DMS79 (cell line): ENCODE measurements at regions not wholly inside any gene's neighbourhood (a gene's known extent, or its start where the extent isn't known, plus 50 kb on each side); places are given as distances from the start of the nearest gene placed in this dataset.

Source experiments
- DNase-seq: peaks from one replicate; lab custom pipeline; 2025; lab: John Stamatoyannopoulos, UW

DNA sequence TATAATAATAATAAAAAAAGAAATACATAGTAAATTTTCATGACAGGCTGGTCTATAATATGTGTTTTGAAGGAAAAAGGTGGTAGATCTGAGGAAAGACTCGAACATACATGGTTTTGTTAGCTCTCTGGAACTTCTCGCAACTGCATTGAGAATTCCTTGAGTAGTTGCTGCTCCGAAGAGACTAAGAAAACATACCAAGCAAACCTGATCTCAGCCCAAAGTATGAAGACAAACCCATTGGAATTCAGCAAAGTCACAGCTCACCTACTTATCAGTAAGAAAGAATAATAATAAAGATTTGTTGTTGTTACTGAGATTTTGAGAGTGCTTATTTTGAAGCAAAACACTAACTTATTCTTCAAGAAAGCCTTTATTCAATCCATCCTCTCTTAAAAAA, 1107.1 kb upstream of the EYS start:
- no peak for DNase-seq

DNA sequence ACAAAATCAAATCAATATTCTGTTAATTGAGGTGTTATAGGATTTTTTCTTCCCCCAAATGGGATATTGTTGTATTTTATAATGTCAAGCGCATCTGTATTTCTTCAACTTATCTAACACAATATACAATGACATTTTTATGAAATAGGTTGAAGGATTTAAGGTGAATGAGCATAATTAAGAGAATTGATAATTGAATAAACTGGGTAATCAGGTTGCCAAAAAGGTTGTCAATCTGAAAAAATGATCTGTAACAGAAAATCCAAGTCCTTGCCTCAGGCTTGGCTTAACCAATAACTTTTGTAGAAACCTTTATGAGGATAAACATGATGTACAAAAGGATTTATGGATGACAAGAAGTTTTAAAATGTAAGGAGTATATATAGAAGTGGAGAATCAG, 1101.7 kb upstream of the EYS start:
- no peak for DNase-seq

DNA sequence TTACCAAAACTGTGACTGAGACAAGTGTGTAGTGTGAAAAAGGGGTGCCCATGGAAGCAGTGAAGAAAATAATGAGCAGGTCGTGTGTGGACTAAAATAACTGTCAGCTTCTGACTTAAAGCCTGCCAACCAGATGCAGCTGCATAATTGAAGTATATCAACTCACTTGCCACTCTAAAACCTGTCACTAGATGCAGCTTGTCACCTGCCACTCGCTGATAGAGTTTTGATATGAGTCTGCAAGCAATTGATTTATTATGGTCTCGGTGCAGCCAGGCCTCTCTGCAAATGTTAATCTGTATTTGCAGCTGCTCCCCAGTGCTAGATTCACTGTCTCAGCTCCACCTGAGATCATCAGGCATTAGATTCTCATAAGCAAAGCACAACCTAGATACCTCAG, 1090.0 kb upstream of the EYS start:
- no peak for DNase-seq

DNA sequence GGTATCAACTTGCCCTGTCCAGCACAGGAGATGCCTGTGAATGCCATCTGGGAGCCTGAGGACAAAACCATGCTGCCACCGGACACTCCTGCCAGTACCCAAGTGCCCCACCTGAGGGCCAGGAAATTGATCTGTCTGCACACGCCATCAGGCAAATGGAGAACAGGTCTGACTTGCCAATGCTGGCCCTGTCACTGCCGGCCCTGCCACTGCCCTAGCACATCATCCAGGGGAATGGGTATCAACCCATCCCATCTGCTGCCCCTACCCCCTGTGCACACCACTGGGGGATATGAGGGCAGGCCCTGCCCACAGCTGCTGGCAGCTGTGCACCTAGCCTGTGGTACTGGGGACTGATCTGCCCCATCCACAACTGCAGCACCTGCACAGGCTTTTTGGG, 1081.6 kb upstream of the EYS start:
- DNase-seq, result no peak

DNA sequence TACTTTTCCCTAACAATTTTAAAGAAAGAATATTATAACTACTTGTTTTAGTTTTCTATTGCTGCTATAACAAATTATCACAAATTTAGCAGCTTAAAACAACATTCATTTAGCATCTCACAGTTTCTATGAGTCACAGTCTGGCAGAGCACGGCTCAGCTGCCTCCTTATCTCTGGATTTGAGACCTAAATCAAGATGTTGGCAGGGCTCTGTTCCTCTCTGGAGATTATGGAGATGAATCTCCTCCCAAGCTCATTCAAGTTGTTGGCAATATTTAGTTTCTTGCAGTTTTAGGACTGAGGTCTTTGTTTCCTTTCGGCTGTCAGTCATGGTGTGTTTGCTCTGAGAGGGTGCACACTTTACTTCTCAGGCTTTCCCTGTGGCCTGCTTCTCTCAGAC, 1065.8 kb upstream of the EYS start:
- DNase-seq, result no peak

DNA sequence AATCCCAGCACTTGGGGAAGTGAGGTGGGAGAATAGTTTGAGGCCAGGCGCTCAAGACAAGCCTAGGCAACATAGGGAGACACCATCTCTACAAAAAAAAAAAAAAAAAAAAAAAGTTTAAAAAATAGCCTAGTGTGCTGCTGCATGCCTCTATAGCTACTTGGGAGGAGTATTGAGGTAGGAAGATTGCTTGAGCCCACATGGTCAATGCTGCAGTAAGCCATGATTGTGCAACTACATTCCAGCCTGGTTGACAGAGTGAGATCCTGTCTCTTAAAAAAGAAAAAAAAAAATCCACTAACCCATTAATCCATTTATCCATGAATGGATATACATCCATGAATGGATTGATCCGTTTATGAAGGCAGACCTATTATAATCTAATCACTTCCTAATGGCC, 1064.6 kb upstream of the EYS start:
- no peak for DNase-seq

DNA sequence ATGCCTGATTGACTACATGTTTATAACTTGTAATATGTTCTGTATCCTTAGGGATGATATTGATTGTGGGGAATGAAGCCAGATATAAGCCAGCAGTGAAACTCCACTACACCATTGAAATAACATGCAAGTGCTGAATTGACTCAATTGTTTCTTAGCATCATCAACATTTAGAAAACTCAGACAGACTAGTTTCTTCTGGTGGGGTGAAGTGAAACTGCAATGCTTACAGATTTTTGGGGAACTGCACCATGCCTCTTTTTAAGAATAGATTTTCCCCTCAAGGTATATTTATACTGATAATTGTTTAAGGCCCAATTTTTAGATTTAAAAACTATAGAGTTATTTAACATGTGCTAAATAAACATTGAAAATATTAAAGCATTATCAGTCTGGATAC, 1044.6 kb upstream of the EYS start:
- no peak for DNase-seq

DNA sequence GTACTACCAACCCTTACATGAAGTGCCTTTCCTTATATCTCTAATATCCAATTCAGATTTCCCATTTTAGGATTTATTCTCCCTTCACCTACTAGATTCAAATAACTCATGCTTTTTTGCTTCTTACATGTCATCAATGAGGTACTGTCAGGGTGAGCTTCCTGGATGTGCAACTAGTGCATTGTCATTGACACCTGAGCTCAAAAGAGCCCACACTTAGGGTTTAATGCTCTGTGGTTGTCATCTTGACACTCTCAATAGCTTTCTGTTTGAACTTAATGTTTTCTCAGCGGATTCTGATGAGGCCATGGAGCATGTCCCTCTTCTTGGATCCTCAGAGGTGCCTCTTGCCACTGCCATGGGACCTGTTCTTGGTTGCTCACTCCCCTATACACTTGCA, 1033.3 kb upstream of the EYS start:
- no peak for DNase-seq

DNA sequence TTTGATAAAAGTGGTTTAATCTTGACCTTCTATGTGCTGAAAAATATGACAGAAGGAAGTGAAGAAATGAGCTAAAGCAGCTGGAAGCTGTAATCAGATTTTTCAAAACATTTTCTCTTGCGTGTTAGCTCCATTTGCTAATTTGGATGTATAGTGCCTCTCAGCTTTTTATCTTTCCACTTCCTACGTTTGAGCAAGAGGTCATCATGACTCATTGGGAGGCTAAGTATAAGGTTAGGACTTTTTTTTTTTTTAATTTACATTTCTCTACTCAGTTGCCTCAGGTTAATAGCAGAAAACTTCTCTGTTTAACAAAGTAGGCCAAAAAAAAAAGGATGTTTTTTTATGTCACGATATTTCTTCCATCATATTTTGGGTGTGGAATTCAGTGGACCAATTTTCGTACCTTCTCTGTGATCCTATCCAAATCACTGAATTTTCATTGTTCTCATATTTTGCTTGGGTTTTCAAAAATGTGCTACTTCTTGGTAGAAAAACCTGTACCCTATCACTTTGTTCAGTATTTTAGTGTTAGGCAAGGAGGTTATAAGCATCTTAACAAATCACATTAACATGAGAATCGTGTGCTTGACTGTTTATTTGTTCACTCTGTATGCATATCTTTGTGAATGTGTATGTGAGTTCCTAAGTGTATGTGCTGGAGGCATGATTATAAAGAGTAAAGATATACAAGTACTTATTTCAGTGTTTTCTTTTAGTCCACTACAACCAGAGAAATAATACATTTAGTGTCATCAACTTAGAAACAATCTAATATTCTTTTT, 1028.3 kb upstream of the EYS start:
- DNase-seq, result no peak

DNA sequence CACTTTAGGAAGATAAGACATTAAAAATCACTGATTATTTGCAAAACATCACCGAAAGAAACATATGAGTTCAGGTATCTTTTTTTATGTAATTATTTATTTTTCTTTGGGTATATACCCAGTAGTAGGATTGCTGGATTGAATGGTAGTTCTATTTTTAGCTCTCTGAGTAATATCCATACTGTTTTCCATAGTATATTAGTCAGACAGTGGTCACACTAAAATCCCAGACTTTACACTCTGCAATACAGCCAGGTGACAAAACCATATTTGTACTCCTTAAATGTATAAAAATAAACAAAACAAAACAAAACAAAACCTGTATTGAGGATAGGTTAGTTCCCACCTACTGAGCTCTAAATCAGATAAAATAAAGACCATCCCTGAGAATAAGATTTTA, 1024.3 kb upstream of the EYS start:
- DNase-seq, result no peak

DNA sequence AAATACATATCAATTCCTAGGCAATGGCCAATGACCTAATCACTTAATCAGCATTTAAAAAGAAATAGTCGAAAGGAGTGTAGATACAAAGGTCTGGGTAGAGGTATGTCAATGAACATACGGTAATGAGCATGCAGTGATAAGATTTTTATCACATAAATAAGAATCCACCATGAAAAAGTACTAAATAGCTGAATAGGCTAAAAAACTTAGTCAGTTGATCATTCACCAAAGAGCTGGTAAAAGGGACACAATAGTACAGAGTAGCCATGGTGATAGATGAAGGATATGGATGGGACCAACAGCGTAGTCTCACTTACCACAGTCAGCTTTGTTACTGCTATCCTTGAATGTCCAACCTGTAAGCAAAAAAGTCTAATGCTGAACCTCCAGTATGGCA, 1018.6 kb upstream of the EYS start:
- DNase-seq, result no peak

DNA sequence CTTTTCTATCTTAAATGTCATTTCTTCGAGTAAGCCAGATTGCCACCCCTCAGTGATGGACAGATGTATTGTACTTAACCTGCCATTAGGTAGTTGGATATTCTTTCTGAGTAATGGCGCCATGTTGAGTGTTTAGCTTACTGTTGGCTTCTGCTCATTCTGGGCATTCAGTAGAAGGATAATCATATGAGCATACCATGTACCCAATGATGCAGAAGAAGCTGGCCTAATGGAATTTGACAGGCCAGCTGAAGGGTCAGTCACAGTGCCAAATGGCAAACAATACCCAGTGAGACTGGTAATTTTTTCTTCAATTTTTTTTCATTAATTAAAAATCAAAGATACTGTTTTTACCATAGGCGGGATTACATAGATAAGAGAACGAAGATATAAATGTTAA, 1010.8 kb upstream of the EYS start:
- no peak for DNase-seq

DNA sequence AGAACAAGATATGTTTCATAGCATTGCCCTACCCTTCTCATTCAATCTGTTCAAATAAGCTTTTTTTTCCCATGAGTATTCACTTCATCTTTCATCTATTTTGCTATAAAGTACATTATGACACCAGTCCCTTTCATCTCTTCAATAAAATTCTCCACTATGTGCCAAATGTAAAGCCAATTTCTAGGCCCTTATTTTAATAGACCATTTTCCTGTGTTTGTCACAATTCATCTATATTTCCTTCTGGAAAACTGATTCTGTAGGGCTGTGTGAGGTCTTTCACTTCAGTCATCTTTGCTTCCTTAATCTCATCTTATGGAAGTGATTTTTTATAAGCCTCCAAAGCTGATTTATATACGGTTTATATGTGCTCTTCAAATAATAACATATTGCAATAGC, 992.4 kb upstream of the EYS start:
- no peak for DNase-seq

DNA sequence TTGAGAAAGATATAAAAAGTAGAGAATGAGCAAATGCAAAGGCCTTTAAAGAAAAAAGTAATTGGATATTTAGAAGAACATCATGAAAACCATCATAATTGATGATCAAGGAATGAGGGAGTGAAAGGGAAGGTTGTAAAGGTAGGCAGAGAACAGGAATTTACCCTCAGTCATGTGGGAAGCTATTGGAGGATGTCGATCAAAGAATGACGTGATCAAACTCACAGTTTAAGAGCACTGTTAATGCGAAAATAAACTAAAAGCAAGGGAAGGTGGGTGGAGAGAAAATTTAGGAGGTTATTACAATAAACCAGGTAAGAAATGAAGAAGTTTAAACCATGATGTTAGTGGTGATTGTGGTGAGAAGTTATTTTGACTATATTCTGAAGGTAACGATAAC, 982.6 kb upstream of the EYS start:
- DNase-seq, result no peak

DNA sequence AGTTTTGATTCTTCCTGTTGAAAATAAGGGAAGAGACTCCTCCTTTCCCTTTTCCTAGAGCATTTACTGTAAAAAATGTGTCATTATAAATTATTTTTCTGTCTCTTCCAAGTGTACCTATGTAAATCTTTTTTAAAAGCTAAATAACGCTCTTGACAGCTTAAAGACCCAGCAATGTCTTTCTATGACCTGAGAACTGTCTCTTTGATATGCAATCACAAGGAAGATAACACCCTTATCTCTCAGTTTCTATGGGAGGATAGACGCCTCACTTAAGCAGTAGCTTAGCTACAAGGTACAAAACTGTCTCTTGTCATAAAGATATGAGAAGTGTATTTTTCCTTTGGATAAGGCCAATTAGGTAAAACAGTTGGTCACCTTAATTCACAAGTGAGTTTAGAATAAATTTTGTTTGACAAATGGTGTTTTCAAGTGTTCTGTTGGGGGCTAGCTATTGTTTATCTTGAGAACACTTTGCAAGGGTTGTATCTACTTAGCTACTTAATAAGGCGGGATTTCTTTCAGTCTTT, 980.6 kb upstream of the EYS start:
- DNase-seq, result no peak

DNA sequence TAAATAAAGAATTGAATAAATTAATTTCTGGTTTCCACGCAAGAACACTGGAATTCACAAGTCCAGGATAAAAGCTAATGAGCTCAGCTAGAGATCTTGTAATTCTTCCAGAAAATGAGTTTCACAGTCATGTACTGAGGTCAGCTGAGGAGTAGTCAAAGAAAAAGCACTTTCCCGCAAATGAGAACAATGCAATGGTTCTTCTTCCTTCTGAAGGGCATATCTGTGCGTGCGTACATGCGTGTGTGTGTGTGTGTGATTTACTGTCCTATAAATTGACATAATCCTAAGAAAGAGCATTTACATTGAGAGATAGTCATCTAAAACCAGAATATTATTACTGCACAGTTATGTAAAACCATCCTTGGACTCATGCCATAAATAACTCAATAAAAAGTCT, 968.9 kb upstream of the EYS start:
- DNase-seq, result no peak

DNA sequence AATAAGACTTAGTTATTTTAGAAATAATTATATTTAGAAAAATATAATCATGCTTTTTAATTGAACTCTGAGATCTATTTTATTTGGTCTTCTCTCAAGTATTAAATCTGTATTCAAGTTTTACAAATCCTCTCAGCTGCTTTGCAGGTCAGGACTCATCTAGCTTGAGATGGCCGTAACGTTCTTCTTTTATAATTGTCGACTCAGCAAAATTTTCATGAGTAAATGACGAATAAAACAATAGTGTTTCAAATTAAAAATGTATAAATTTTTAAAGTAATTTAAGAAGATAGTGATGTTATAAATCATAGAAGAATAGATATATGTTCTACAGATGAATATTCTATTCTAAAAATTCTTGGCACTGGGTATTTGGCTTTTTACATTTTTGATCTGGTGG, 957.1 kb upstream of the EYS start:
- DNase-seq, result no peak

DNA sequence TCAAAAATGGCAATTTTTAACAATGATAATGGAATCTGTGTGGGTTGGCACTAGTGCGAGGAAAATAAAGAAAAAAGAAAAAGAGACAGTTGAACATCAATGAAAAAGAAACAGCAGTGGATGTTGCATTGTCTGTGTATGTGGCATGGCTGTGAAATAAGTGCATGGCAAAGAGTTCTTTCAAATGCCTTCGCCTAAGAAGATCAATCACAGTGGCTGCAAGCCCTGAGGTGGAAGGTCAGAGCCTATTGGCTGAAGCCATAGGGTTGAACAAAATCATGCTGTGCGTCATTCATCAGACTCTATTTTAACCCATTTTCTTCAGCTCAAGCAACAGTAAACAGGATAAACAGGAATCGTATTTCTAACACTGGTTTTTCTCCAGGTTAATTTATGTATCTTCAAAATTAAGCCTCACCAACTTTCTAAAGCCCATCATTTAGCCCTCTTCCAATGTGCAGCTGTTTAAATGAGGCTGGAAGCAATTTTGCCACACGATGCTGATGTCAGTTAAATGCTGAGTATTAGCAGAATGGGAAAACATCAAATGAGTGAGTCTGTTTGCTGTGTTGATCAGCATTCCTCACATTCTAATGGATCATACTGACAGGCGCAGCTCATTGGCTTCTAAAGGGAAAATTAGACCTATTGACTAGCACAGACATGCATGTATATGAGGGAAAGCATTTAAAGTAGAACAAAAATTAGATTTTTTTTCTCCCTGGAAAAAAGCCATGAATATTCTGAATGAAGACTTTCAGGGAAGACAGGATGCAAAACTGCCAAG, 955.9 kb upstream of the EYS start:
- no peak for DNase-seq

DNA sequence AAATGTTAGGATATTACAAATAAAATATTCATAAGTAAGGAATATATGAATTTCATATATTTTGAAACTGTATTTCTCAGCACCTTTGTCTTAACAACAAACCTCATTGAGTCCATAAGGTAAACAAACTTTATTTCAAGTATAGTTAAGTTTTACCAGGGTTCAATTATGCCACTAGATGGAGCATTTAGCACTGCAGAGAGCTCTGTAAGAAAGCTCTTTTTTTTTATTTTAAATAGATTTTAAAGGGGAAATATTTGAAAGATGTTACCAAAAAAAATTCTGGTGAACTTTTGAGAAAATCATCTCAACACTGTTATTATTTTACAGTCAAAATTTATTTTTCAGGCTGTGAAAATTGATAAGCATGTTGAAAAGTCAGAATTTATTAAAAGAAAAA, 955.2 kb upstream of the EYS start:
- no peak for DNase-seq

DNA sequence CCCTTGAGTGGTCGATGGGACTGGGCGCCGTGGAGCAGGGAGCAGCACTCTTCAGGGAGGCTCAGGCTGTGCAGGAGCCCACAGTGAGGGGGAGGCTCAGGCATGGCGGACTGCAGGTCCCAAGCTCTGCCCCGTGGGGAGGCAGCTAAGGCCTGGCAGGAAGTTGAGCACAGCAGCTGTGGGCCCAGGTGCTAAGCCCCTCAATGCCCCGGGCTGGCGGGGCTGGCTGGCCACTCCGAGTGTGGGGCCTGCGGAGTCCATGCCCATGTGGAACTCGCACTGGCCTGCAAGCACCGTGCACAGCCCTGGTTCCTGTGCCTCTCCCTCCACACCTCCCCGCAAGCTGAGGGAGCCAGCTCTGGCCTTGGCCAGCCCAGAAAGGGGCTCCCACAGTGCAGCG, 948.4 kb upstream of the EYS start:
- DNase-seq, result no peak

DNA sequence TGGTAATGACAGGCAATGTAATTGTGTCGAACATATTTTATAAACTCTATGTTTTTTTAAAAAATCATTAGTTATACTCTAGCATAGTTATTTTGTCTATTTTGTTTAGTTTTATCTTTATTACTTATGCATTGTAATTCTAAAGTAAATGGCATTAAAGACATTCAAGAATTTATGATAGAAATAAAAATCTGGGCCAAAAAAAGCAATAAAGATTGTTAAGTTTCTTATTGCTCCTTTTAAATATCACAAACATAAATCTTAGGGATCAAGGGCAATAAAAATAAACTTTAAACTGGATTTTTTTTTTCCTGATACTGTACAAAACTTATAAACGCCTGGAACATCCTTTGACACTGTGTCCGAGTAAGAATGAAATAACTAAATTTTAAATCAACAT, 931.5 kb upstream of the EYS start:
- no peak for DNase-seq

DNA sequence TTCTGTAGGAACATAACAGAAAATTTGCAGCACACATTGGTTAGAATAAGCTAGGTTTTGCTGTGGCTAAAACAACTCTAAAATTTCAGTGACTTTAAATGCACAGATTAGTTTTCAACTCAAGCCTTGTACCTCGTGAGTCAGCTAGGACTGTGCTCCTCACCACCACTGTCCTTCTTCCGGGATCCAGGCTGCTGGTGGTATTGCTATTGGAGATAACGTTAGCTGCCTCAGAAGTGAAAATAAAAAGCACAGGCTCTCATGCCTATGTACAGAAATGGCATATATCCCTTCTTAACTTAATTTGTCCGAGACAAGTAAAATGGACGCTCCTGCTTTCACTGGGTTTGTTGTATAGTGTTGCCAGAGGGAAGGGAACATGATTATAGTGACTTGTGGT, 931.1 kb upstream of the EYS start:
- no peak for DNase-seq

DNA sequence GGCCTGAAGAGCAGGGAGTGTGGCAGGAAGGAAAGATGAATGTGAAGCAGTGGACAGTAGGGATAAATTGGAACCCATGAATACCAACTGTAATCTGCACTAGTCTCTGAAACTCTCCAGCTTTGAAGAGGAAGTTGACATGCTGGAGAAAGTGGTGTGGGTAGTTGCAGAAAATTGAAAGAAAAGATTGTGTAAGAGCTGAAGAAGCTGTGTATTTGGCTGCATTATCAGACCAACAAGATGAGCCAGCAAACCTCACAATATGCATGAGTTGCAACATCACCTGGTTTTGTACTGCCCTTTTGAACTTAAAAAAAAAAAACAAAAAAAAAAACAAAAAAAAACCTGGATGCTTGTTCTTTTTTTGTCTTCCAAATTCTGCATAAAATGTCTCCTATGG, 921.9 kb upstream of the EYS start:
- no peak for DNase-seq

DNA sequence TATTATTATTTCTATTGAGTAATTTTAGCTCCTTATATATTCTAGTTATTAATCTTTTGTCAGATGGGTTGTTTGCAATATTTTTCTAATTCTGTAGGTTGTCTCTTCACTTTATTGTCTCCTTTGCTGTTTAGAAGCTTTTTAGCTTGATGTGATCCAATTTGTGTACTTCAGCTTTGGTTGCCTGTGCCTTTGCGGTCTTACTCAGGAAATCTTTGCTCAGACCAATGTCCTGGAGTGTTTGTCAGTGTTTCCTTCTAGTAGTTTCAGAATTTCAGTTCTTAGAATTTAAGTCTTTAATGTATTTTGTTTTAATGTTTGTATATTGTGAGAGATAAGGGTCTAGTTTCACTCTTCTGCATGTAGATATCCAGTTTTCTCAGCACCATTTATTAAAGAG, 916.0 kb upstream of the EYS start:
- DNase-seq, result no peak
